Stimulated activated CD4-positive, alpha-beta T cell treated with anti-CD3 and anti-CD28 coated beads, Interleukin-15, amount 100 ng/mL, for 1 hour (primary cell): ENCODE measurements at regions not wholly inside any gene's neighbourhood (a gene's known extent, or its start where the extent isn't known, plus 50 kb on each side); places are given as distances from the start of the nearest gene placed in this dataset.

Experiments used
- DNase-seq, 2 donors: peaks; one replicate each; pipeline ENCODE4 v3.0.0-alpha.2; 2020; ENCODE audit warnings: low read depth in 1 of 2, low spot score in 1 of 2

GRCh38 chr16:66289986-66290385 lies 76.5 kb upstream of the CDH5 start:
- no peak for DNase-seq

DNA sequence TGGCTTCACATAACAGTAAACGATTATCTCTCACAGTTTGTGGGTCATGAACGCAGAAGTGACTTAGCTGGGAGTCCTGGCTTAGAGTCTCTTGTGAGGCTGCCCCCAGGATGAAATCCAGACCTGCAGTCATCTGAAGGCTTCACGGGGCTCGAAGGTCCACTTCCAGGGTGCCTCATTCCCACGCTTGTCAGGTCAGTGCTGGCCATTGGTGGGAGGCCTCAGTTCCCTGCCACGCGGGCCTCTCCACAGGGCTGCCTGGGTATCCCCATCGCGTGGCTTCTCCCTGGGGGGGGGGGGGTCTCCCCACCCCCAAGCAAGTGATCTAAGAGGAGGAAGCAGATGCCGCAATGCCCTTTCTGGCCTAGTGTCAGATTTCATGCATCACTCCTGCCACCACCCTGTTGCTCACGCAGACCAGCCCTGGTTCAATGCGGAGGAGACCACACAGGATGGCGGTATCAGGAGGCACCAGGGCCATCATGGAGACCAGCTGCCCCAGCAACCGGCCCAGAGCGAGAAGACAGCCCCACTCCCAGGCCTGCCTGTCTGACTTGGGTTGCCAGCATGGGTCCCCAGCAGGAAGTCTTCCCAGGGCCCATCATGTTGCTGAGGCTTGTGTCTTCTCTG lies 77.3 kb upstream of the CDH5 start:
- no peak for DNase-seq

- DNase-seq: no peak
Measured at GRCh38 chr16:66287926-66288325, 78.6 kb upstream of the CDH5 start.

DNA sequence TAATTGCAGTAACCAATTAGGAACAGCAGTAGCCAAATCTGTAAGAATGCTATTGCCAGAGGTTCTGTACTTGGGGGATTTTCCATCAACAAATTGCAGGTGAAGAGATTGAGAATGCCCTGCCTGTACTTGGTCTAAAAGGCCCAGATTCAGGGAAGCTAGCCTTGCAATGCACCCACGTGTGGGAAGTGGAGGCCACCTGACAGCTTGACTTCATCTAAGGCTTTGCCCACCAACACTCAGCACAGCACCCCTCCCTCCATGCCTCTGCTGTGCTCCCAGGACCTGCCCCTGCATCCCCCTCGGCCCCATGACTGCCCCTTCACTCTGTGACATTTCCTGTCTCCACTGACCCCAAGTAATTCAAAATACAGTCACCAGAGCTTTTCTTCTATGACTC lies 79.1 kb upstream of the CDH5 start:
- DNase-seq: no peak

GRCh38 chr16:66286527-66286926 lies 80.0 kb upstream of the CDH5 start:
- no peak for DNase-seq

DNA sequence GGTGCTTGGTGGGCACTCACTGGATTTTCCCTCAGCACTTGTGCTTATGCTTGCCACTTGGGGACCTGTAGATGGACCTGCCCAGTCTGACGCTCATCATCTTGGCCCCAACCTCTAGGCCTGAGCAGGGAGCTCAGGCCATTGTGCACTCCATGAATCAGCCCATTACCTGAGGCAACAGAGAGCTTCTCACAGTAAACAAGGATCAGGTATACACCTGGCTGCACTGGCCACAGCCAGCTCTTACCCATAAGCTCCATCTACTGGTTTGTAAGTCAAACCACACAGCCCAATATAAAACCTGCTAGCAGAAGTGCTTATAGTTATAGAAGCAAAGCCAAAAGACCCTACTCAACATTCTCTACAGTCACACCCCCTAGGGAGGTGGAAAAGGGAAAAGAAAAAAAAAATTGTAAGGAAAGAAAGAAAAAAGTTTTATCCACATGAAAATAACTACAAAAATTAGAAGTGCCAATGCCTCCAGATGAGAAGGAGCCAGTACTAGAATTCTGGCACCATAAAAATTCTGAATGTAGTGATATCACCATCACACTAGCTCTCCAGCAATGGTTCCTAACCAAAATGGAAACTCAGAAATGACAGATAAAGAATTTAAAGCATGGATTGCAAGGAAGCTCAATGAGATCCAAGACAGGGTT lies 87.8 kb upstream of the CDH5 start:
- DNase-seq: no peak

DNA sequence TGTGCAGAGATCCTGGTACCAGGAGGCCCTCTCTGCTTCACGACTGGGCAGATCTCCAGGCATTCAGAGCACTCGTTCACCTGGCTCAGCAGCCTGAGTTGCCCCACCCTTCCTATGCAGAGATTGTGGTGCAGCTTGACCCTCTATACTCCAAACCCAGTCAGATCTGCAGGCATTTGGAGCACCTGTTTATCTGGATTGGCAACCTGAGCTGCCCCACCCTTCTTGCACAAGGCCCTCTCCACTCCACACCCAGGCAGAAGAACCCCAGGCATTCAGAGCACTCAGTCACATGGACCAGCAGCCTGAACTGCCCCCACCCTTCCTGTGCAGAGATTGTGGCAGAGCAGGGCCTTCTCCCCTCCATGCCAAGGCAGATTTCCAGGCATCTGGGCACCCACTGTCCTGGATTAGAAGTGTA lies 88.4 kb upstream of the CDH5 start:
- DNase-seq: no peak

DNA sequence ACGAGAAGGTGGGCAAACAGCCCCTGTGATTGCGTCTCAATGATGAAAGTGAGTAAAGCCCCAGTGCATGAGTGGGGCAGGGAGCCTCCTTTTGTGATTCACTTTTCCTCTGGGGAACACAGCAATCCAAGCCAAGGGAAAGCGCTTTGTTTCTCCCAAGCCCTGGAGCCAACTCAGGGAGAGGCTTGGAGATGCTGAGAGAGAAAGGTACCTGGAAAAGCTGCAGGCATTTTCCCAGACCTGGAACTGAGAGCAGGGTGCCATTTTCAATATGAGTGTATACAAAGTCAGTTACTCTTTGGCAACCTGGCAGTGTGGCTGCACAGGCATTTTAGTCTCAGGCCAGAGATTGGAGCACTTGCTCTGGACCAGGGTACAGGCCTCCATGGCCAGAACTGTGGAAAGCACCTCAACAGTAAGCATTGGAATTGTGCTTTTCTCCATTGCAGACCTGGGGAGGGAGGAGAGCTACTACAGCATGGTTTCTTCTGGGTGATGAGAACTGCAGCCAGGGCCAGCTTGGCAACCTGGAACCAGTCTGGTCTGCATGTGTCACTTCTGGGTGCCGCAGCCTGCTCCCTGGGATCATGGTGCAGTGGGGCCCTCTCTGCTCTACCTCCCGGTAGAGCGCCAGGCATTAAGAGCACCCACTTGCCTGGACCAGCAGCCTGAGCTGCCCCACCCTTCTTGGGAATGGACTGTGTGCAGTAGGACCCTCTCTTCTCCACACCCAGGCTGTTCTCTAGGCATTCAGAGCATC lies 89.0 kb upstream of the CDH5 start:
- DNase-seq: no peak

GRCh38 chr16:66275775-66276428 lies 90.6 kb upstream of the CDH5 start:
- DNase-seq: no peak

GRCh38 chr16:66274335-66275110 lies 92.0 kb upstream of the CDH5 start:
- no peak for DNase-seq

DNA sequence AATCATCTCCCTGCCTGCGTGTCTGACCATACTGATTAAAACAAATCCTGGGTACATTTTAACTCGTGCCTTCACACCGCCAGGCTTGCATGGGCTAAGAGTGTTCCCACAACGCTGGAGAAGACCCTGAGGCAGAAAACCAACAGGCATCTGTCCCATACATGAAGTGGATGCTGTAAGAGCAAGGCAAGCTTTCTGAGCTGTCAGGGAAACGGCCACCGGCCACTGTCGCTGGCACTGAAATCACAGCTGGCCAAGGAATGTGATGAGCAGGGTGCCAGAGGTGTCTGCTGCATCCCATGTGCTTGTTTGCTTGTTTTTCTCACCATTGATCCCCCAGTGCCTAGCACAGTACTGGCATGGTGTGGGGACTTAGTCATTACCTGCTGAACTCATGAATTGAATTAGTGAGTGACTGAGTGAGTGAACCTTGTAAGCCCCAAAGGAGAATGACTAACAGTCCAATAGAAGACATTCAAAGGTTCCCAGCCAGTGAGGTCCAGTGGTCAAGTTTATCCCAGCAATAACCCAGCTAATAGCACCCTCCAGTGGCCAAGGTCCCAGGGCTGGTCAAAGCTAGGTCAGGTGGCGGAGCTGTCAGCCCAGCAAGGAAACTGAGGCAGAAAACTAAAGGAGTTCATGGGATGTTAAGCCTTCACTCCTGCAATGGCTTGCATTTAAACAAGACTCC lies 92.7 kb upstream of the CDH5 start:
- DNase-seq: no peak

- DNase-seq: no peak
Measured at GRCh38 chr16:66273053-66273452, 93.4 kb upstream of the CDH5 start.

DNA sequence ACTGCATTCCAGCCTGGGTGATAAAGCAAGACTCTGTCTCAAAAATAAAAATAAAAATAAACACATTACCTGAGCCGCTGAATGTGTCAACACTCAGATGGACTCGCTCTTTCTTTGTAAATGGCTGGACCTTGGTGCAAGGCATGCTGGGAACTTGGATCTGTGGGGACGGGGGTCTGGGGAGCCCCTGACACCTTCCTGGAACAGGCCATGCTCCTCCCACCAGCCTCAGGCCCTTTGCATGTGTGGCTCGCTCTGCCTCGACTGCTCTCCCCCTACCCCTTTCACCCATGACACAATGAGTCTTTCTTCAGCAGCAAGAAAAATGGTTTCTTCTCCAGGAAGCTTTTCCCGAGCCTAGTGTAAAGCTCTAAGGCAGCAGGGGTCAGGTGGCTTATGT lies 94.0 kb upstream of the CDH5 start:
- no peak for DNase-seq

GRCh38 chr16:66271074-66272060 lies 95.1 kb upstream of the CDH5 start:
- no peak for DNase-seq

DNA sequence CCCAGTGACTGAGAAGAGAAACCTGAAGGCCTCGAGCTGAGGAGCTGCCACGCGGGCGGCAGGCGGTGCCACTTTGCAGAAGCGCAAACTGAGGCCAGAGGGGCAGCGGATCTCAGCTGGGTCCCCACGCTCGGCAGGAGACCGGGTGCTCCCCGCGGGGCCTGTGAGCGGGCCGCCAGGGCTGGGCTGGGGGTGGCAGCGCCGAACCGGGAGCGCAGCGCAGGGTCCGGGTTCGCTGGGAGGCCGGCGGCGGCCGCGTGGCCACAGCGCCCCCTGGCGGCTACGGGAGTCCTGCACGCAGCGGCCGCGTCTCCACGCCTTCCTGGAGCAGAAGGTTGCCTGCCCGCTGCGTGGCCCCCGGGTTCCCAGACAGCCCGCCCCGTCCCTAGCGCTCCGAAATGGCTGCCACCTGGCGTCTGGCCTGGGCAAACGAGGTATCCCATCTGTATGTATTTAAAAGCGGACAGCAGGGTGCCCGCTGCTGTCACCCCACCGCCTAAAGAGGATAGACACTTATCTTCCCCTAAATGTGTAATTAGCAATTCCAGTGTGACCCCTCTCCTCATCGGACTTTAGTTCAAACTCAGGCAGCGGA lies 96.1 kb upstream of the CDH5 start:
- peak; percentile 13 to 52 for DNase-seq

DNA sequence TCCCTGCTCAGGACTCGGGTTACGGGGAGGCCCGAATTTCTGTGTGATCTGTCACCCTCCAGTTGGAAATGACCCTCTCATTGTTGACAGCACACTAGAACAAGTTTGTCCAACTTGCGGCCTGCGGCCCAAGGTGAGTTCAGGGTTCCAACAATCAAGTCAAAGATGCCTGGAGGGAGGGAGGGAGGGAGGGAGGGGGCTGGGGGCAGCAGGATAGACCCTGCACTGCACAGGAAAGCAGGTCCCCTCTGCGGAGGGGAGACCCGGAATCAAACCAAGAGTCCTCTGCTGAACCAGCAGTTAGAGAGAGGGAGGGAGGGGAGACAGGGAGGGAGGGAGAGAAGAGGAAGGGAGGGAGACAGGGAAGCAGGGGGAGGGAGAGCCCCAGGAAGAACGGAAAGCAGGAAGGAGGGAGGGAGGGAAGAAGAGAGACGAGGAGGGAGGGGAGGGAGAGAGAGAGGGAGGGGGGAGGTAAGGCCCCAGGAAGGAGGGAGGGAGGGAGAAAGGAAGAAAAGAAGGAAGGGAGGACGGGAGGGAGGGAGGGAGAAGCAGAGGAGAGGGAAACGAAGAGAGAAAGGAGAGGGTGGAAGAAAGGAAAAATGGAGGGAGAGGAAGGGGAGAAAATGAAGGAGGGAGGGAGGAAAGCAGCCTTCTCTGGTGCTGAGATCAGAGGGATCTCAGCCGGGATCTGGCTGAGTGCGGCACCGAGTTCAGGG lies 96.7 kb upstream of the CDH5 start:
- DNase-seq: no peak

DNA sequence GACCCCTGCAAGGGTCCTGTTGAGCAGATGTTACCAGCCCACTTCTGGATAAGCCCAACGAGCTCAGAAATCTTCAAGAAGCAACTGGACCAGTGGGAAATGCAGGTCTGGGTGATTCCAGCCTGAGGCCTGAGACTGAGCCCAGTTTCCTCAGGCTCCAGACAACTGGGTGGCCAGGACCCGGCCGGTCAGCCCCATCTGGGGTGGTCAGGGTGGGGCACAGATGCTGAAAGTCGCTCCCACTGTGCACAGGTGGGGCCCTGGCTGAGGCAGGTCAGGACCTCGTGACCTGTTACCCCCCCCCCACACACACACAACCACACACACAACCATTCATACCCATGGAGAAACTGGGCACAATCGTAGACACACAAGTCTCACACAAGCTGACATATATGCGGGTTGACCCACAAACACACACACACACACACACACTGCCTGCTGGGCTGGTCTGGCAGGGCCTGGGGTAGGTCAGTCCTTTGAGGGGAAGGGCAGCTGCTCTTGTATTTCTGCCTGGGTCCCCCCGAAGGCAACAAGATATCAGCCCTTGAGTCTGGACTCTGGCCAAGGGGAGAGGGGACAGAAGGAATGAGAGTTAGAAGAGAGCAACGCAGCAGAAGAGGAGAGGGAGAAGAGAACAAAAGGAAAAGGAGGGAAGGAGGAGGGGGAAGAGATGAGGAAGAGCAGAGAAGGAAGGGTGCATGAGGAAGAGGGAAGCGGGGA lies 99.0 kb upstream of the CDH5 start:
- DNase-seq: no peak
